Lower leg skin (tissue), 4 donors: ENCODE measurements at regions not wholly inside any gene's neighbourhood (a gene's known extent, or its start where the extent isn't known, plus 50 kb on each side); places are given as distances from the start of the nearest gene placed in this dataset.

Experiments
- DNase-seq, 2 donors: peaks; one replicate each; pipeline ENCODE4 v3.0.0-alpha.2; 2019; ENCODE audit warnings: low spot score in 2 of 2
- H3K4me3 ChIP-seq: fragments of 200-600 bp; sonication (generic); 2 replicates; pipeline ENCODE4 v1.5.1; 2017; ENCODE audit warnings: mild to moderate bottlenecking, low read depth; ENCODE audit not compliant: poor library complexity, severe bottlenecking
- POLR2A ChIP-seq, 2 donors: fragments of 450-650 bp; IDR thresholded peaks; one replicate each; pipeline ENCODE4 v1.6.1; 2016 to 2017; ENCODE audit warnings: antibody characterized with exemption in 2 of 2, mild to moderate bottlenecking in 1 of 2, moderate library complexity in 1 of 2
- WGBS, 2 donors: methylation state at CpG; one replicate each; pipeline ENCODE4 v1.1.5; 2018; 5-methylcytosine and 5-hydroxymethylcytosine counted together
- intact Hi-C: fragments of 100-400 bp; cut with DNase I; formaldehyde crosslinking; loops from one replicate; pipeline ENCODE4 v1.15.0; 2023; ENCODE audit warnings: low total_unique reads
- TF ChIP-seq, protein P1 (sequence below), 3 donors: fragments of 450-650 bp; IDR thresholded peaks; one replicate each; pipeline ENCODE4 v1.5.1; 2016; ENCODE audit warnings: antibody characterized with exemption in 3 of 3, mild to moderate bottlenecking in 3 of 3, moderate library complexity in 2 of 3

DNA sequence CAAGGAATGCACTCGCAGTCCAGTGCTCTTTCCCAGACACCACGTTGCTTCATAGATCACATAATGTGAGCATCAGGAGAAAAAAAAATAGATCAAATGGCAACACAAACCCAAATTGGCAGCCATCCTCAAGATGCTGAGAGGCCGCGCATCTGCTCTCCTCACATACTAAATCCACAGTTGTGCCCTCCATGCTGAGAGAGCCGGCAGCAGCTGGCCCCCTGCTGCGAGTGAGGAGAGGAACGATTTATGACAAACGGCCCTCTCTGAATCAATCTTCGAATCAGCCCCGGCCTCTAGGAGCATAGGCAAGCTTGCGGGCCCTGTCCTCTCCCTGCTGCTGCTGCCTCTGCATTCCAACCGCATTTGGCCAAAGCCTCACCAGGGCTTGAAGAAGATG lies 159.9 kb upstream of the TENM4 start:
- WGBS, 2 donors: 58 to 64% methylated on average over 12 of the region's 12 CpGs
- H3K4me3 ChIP-seq: no peak overlapping the region
- TF ChIP-seq, protein P1, sequence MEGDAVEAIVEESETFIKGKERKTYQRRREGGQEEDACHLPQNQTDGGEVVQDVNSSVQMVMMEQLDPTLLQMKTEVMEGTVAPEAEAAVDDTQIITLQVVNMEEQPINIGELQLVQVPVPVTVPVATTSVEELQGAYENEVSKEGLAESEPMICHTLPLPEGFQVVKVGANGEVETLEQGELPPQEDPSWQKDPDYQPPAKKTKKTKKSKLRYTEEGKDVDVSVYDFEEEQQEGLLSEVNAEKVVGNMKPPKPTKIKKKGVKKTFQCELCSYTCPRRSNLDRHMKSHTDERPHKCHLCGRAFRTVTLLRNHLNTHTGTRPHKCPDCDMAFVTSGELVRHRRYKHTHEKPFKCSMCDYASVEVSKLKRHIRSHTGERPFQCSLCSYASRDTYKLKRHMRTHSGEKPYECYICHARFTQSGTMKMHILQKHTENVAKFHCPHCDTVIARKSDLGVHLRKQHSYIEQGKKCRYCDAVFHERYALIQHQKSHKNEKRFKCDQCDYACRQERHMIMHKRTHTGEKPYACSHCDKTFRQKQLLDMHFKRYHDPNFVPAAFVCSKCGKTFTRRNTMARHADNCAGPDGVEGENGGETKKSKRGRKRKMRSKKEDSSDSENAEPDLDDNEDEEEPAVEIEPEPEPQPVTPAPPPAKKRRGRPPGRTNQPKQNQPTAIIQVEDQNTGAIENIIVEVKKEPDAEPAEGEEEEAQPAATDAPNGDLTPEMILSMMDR (IDR thresholded peaks at IDR 0.05): no peak
- TF ChIP-seq POLR2A (IDR thresholded peaks at IDR 0.05): no peak
- intact Hi-C loops: no loop called here
- no peak for DNase-seq

DNA sequence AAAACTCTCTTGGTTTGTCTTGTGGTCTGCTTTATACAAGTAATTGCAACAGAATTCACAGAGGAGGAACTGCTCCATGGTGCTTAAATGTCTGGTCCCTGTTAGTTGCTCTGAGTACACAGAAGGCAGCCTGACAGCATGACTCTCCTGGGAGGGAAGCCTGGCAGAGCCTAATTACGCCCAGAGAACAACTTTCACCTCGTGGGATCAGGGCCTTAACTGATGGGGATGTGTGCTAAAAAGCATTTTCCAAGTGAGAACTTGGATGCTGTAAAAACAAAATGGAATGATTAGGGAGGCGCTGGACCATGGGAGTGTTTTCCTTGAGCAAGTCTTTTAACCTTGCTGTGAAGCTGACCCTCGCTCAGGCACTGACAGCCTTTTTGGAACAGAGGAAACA lies 154.0 kb upstream of the TENM4 start:
- DNase-seq: no peak
- WGBS, 2 donors: 51 to 56% methylated on average over 4 of the region's 4 CpGs
- H3K4me3 ChIP-seq: no peak overlapping the region
- intact Hi-C loops: no loop called here
- TF ChIP-seq, protein P1 (IDR thresholded peaks at IDR 0.05): no peak
- no peak for TF ChIP-seq POLR2A (IDR thresholded peaks at IDR 0.05)

DNA sequence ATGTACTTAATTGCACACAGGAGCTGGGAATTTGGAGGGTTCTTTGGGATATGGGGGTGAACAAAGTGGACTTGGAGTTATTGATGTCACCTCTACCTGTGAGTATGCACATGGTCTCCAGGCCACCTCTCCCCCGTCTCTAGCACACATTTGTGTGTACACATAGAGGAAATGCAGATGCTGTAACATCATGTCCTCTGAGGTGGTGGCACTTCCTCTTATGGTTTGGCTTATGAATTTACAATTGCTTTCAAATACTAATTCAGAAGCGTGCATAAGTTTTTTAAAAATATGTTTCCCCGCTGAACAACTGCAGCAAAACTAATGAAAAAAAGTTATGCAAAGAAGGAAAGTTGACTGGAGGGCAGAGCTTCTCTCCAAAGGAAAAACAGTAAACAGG lies 152.0 kb upstream of the TENM4 start:
- H3K4me3 ChIP-seq: no peak overlapping the region
- TF ChIP-seq POLR2A (IDR thresholded peaks at IDR 0.05): no peak
- TF ChIP-seq, protein P1 (IDR thresholded peaks at IDR 0.05): no peak
- intact Hi-C loops: no loop called here
- DNase-seq: no peak
- WGBS, 2 donors: 73 to 75% methylated on average over 3 of the region's 3 CpGs

DNA sequence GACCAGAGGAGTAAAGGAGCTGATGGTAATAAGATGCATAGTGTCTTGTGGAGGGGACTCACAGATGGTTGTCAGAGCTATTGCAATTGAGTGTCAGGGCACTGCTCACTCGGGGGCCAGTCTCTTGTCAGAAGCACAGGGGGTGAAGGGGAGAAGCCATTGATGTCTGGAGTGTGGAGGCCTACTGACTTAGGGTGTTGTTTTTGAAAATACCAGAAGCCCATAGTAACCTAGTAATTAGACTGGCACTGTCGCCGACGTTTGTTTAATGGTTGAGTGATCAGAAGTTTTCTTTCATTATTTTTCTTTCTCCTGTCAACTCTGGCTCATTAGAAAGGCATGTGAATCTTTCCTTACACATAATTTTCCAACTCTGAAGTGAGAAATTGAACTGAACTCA lies 151.6 kb upstream of the TENM4 start:
- DNase-seq: no peak
- no peak for TF ChIP-seq POLR2A (IDR thresholded peaks at IDR 0.05)
- TF ChIP-seq, protein P1 (IDR thresholded peaks at IDR 0.05): no peak
- intact Hi-C loops: no loop called here
- 31 to 55% methylated on average over 4 of the region's 4 CpGs for WGBS, 2 donors
- H3K4me3 ChIP-seq: no peak overlapping the region

DNA sequence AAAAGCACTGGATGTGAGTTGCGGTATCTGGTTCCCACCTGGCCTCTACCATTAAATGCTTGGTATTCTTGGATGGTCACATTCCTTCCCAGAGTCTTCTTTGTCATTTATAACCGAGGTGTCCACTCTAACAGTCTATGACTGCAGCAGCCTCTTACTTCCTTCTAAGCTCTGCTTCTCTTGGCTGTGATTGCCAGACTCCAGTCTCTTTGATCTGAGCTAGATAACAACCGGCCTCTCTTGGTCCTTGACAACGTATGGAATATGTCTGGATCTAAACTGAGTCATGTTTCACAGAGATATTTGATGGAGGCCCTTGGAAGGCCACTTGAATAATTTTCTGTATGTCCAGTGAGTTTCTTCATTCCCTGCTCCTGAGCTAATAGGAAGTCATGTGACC lies 141.6 kb upstream of the TENM4 start:
- WGBS, 2 donors: 75 to 86% methylated on average over 4 of the region's 4 CpGs

DNA sequence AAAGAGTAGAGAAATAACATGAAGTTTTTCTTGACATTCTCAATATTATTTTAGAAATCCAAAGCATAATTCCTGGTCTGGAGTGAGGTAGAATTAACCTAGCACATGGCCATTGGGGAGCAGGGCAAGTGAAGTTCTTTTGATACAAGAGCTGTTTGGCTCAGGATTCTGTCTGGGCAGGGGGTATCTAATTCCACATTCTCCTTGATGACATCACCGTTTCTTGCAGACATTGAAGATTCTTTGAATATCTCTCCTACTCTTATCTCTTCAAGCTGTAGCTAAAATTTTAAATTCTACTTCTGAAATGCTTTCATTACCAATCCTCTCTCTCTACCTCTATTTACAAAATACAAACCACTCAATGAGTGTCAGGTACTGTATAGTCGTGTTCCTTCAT lies 138.2 kb upstream of the TENM4 start:
- WGBS, 2 donors: 80 to 81% methylated on average over 2 of the region's 2 CpGs
- no peak for DNase-seq
- intact Hi-C loops: no loop called here
- TF ChIP-seq POLR2A (IDR thresholded peaks at IDR 0.05): no peak
- H3K4me3 ChIP-seq: no peak overlapping the region

More for the DNA sequence above, 141.6 kb upstream of the TENM4 start:
- intact Hi-C loops: no loop called here
- no peak for DNase-seq
- no peak overlapping the region for H3K4me3 ChIP-seq
- TF ChIP-seq, protein P1 (IDR thresholded peaks at IDR 0.05): no peak
- TF ChIP-seq POLR2A (IDR thresholded peaks at IDR 0.05): no peak
